Mesothelial cell of epicardium (in vitro differentiated cells): ENCODE measurements at regions not wholly inside any gene's neighbourhood (a gene's known extent, or its start where the extent isn't known, plus 50 kb on each side); places are given as distances from the start of the nearest gene placed in this dataset.

ENCODE experiments used
- DNase-seq, 2 experiments: peaks; one replicate each; pipeline ENCODE4 v3.0.0; 2021; ENCODE audit warnings: low spot score in 2 of 2; ENCODE audit not compliant: unreplicated experiment in 2 of 2
- H3K27ac Mint-ChIP-seq: 2 replicates; pipeline ENCODE4 v1.8.0; 2021; ENCODE audit warnings: mixed read lengths
- H3K27me3 Mint-ChIP-seq: 2 replicates; pipeline ENCODE4 v1.8.0; 2021; ENCODE audit warnings: low read depth, mixed read lengths
- H3K36me3 Mint-ChIP-seq: 2 replicates; pipeline ENCODE4 v1.8.0; 2021; ENCODE audit warnings: mixed read lengths
- H3K4me1 Mint-ChIP-seq: 2 replicates; pipeline ENCODE4 v1.8.0; 2021; ENCODE audit warnings: mixed read lengths
- H3K4me3 Mint-ChIP-seq: 2 replicates; pipeline ENCODE4 v1.8.0; 2021; ENCODE audit warnings: mild to moderate bottlenecking, moderate library complexity, mixed read lengths
- H3K9me3 Mint-ChIP-seq: 2 replicates; pipeline ENCODE4 v1.8.0; 2021; ENCODE audit warnings: mixed read lengths
- CTCF ChIP-seq: fragments of 200-600 bp; sonication (generic); IDR thresholded peaks from one replicate; pipeline ENCODE4 v1.5.0; 2021; ENCODE audit warnings: antibody characterized with exemption; ENCODE audit not compliant: unreplicated experiment

GRCh38 chr7:114214466-114214865, 200.1 kb upstream of the FOXP2 start:
- Mint-ChIP-seq H3K36me3 (peaks cover 1% of the 10 kb centered on the region), H3K27me3 (no peaks in the 10 kb centered on the region), H3K9me3 (peaks cover 5% of the 10 kb centered on the region), H3K27ac (no peak overlapping the region), H3K4me1 (no peaks in the 10 kb centered on the region), H3K4me3 (no peak overlapping the region)
- TF ChIP-seq CTCF: no peak
- no peak for DNase-seq

- H3K4me3 Mint-ChIP-seq: no peak overlapping the region
- no peaks in the 10 kb centered on the region for H3K27me3 Mint-ChIP-seq
- DNase-seq: no peak
- H3K4me1 Mint-ChIP-seq: no peaks in the 10 kb centered on the region
- no peak overlapping the region for H3K27ac Mint-ChIP-seq
- no peak for TF ChIP-seq CTCF
- H3K36me3 Mint-ChIP-seq: peaks cover 5% of the 10 kb centered on the region
- H3K9me3 Mint-ChIP-seq: peaks cover 17% of the 10 kb centered on the region
Measured at GRCh38 chr7:114212721-114213429, 201.7 kb upstream of the FOXP2 start.

GRCh38 chr7:114209968-114210367, 204.6 kb upstream of the FOXP2 start:
- no peak for DNase-seq
- H3K4me3 Mint-ChIP-seq: no peak overlapping the region
- peaks cover 5% of the 10 kb centered on the region for H3K36me3 Mint-ChIP-seq
- no peak for TF ChIP-seq CTCF
- H3K9me3 Mint-ChIP-seq: peaks cover 17% of the 10 kb centered on the region
- no peaks in the 10 kb centered on the region for H3K27me3 Mint-ChIP-seq
- H3K27ac Mint-ChIP-seq: no peak overlapping the region
- H3K4me1 Mint-ChIP-seq: no peaks in the 10 kb centered on the region

- H3K9me3 Mint-ChIP-seq: peaks cover 17% of the 10 kb centered on the region
- no peak for TF ChIP-seq CTCF
- no peak for DNase-seq
Measured at GRCh38 chr7:114206688-114207087, 207.9 kb upstream of the FOXP2 start.

GRCh38 chr7:114196517-114196916, 218.1 kb upstream of the FOXP2 start:
- Mint-ChIP-seq H3K9me3 (no peaks in the 10 kb centered on the region), H3K36me3 (no peaks in the 10 kb centered on the region), H3K4me1 (no peaks in the 10 kb centered on the region), H3K4me3 (no peak overlapping the region), H3K27me3 (no peaks in the 10 kb centered on the region), H3K27ac (no peak overlapping the region)
- DNase-seq: no peak
- no peak for TF ChIP-seq CTCF

More at GRCh38 chr7:114206688-114207087, 207.9 kb upstream of the FOXP2 start:
- Mint-ChIP-seq H3K36me3 (peaks cover 5% of the 10 kb centered on the region), H3K27me3 (no peaks in the 10 kb centered on the region), H3K4me3 (no peak overlapping the region), H3K4me1 (no peaks in the 10 kb centered on the region), H3K27ac (no peak overlapping the region)
